GM11168 (cell line): ENCODE measurements at regions not wholly inside any gene's neighbourhood (a gene's known extent, or its start where the extent isn't known, plus 50 kb on each side); places are given as distances from the start of the nearest gene placed in this dataset.

ENCODE experiments used
- in situ Hi-C: fragments of 300-500 bp; cut with MboI; formaldehyde crosslinking; loops from one replicate; pipeline ENCODE4 v1.12.0; 2022; ENCODE audit warnings: low sequenced_read_pairs; ENCODE audit not compliant: unreplicated experiment

- in situ Hi-C loops = no loop called here
Measured at GRCh38 chr7:22659741-22660140, 67.3 kb upstream of the IL6 start.

DNA sequence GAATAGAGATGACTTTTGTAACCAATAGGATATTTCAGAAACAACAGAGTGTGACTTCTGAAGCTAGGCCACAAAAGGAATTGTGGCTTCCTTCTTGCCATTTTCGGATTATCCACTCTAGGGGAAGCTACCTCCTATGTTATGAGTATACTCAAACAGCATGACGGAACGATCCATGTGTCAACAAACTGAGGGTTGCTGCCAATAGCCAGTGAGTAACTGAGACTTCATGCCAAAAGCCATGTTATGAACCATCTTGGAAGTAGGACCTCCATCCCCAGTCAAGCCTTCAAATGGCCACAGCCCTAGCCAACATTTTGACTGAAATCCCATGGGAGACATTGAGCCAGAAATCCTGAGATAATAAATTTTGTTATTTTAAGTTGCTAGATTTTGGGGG is 69.0 kb upstream of the IL6 start:
- in situ Hi-C loops = no loop called here

GRCh38 chr7:22657479-22657878 is 69.5 kb upstream of the IL6 start:
- in situ Hi-C loops = no loop called here

DNA sequence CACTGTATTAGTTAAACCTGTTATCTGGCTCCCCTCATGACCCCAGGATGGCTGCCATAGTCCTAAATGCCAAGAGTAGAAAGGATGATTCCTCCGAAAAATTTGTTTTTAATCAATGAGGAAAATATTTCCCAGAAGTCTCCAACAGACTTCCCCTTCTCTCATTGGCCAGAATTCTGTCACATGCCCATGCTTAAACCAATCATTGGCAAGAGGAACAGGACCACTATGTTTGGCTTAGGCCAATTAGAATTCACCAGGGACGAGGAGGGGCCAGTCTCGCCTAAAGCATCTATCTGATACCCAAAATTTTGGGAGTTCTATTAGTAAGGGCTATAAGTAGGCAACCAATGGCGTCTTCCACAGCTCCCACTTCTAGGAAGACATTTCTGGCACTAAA is 71.2 kb upstream of the IL6 start:
- in situ Hi-C loops = no loop called here

GRCh38 chr7:22654831-22655230 is 72.2 kb upstream of the IL6 start:
- in situ Hi-C loops = no loop called here

DNA sequence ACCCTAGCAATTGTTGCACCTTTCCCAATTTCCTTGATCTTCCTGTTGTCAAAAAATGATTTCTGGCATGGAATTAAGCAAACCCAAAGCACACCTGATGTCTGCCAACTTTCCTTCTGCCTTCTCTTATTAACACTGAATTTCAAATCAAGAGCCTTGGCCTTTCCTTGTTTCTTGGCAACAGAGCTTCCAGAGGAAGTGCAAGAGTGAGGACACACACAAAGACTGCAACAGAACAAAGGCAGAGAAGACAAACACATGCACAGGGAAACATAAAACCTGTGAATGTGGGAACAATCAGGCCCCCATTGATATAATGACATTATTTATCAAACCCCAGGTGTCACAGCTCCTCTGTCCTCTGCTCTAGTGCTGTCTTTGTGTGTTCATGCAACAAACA is 73.0 kb upstream of the IL6 start:
- in situ Hi-C loops = no loop called here

DNA sequence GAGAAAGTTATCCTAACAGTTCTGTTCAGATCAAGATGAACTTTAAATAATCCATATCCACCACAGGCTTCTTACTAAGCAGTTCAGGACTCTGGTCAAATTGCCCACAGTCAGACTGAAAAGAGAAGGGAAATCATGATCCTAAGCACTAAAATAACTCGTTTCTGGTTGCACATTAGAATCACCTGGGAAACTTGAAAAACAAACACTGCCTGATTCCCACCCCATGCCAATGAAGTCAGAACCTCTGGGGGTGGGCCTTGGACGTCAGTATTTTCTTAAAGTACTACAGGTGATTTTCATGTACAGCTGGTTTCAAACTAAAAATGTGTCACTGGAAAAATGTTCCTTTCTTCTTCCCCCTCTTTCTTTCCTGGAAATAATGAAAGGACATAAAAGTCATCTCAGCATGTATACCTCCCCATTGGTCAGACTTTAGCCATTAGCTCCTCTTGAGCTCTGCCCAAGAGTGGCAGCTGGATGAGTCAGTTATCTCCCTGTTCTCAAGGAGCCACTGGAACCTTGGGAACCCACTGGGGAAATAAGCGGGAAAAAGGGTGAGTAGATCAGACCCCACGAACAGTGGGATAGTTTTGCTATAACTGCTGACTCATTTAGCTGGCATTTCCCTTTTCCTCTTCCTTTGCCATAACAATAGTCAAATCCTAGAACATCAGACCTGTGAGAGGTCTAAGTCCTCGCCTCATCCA is 75.3 kb upstream of the IL6 start:
- in situ Hi-C loops = no loop called here

DNA sequence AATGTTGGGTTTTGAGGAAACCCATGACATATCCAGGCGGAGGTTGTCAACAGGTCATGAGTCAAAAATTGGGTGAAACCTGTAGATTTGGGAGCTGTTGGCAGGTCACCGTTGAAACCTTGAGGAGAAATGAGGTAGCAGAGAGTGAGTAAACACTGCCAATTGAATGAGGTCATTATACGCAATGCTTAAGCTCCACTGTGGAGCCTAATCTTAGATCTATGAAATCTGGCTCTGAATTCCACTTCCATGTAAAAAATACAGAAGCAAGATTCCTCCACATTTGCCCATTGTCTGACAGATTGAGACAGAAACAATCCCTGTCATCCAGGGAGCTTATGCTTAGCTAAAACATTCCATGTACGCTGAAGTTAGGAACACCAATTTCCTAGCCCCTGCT is 76.0 kb upstream of the IL6 start:
- in situ Hi-C loops = no loop called here

GRCh38 chr7:22649686-22650085 is 77.3 kb upstream of the IL6 start:
- in situ Hi-C loops = no loop called here

DNA sequence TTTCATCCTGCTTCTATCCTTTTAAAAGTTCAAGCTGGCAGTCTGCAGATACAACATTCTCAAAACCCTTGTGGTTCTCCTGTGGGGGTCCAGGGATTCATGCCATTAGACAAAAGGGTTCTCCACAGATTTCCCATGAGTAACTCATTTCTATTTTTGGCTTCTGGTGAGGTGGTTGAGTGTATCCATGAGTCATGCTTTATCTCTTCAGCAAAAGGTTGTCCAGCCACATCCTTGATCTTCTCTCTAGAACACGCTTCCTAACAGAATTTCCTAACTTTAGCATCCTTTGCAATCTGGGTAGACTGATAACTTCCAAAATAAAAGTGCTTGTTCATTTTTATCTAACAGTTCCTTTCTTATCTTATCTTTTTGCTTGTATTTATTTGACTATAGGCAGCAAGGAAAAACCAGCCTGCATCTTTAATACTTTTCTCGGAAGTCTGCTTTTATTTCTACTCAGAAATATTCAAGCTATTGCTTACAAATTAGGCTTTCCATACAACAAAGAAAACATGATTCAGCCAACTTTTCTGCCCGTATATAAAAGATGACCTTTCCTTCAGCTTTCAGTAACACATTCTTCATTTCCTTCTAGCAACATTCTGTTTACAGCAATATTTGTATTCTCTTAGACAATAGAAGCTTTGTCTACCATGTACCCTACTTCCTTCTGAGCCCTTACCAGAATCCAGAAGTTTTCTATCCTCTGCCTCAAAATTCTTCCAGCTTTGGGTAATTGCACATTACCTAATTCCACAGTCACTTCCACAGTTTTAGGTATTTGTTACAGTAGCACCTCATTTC is 79.3 kb upstream of the IL6 start:
- in situ Hi-C loops = no loop called here

DNA sequence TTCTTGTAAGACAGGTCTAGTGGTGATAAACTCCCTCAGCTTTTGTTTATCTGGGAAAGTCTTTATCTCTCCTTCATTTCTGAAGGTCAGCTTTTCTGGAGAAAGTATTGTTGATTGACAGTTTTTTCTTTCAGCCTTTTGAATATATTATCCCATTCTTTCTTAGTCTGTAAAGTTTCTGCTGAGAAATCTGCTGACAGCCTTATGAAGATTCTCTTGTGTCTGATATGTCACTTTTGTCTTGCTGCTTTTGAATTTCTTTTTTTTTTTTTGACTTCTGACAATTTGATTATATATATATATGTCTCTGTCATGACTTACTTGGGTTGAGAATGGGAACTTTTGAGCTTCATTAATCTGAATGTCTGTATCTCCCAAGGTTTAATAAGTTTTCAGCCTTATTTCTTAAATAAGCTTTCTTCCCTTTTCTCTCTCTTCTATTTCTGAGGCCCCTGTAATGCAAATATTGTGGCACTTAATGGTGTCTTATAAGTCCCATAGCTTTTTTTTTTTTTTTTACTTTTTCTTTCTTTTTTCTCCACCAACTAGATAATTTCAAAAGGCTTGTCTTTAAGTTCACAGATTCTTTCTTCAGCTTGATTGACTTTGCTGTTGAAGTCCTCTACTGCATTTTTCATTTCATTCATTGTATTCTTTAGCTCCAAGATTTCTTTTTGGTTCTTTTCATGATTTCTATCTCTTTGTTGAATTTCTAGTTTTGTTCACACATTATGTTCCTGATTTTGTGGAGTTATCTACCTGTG is 81.4 kb upstream of the IL6 start:
- in situ Hi-C loops = no loop called here

DNA sequence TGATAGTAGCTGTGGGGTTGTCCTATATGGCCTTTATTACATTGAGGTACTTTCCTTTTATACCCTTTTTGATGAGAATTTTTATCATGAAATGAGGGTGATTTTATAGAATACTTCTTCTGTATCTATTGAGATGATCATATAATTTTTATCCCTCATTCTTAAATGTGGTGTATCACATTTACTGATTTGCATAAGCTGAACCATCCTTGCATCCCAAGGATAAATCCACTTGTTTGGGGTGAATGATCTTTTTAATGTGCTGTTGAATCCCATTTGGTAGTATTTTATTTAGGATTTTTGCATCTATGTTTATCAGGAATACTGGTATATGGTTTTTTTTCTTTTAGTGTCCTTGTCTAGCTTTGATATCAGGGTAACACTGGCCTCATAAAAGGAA is 84.5 kb upstream of the IL6 start:
- in situ Hi-C loops = no loop called here

GRCh38 chr7:22640269-22640668 is 86.7 kb upstream of the IL6 start:
- in situ Hi-C loops = no loop called here

GRCh38 chr7:22639396-22639795 is 87.6 kb upstream of the IL6 start:
- in situ Hi-C loops = no loop called here

GRCh38 chr7:22635349-22635748 is 91.7 kb upstream of the IL6 start:
- in situ Hi-C loops = no loop called here

GRCh38 chr7:22633954-22634474 is 93.0 kb upstream of the IL6 start:
- in situ Hi-C loops = no loop called here

GRCh38 chr7:22633286-22633953 is 93.6 kb upstream of the IL6 start:
- in situ Hi-C loops = no loop called here

- in situ Hi-C loops = no loop called here
Measured at GRCh38 chr7:22632674-22633073, 94.3 kb upstream of the IL6 start.

- in situ Hi-C loops = no loop called here
Measured at GRCh38 chr7:22631730-22632129, 95.3 kb upstream of the IL6 start.

DNA sequence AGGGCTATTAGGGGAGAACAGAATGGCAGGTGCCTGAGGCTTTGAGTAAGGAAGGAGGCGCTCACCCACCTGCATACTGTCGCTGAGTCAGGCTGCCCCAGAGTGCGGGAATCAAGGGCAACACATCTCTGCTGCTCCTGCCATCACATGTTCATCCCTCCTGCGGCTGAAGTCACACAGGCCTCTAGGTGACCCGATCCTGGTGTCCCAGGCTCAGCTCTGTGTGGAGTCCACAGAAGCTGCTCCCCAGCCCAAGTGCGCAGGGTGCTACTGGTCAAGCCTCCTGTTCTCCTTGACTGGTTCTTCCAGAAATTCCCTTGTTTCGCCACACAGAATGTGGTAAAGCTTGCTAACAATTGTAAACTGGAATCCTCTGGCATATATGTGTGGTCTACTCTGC is 96.9 kb upstream of the IL6 start:
- in situ Hi-C loops = no loop called here
